Cardiac fibroblast (primary cell): ENCODE measurements at regions not wholly inside any gene's neighbourhood (a gene's known extent, or its start where the extent isn't known, plus 50 kb on each side); places are given as distances from the start of the nearest gene placed in this dataset.

Experiments
- DNase-seq, 2 donors: peaks; one replicate each; pipeline versions ENCODE4 v3.0.0 to v3.0.0-alpha.2; 2010; ENCODE audit warnings: low read depth in 2 of 2
- H3K4me3 ChIP-seq, 2 donors: replicated peaks in 1 of 2; 1 replicate in 1 of 2; 2 replicates in 1 of 2; pipeline ENCODE4 v1.5.1; 2011; ENCODE audit warnings: low read depth in 2 of 2, low read length in 2 of 2, mild to moderate bottlenecking in 2 of 2, moderate library complexity in 1 of 2
- CTCF ChIP-seq: IDR thresholded peaks from one replicate; pipeline ENCODE4 v1.5.1; 2011; ENCODE audit warnings: low read depth, mild to moderate bottlenecking, low read length, inconsistent platforms

- H3K4me3 ChIP-seq, result no peak overlapping the region
- DNase-seq, result no peak
- no peak for TF ChIP-seq CTCF
These were observed 1005.3 kb upstream of the EPHA7 start for GRCh38 chr6:94424692-94425091.

DNA sequence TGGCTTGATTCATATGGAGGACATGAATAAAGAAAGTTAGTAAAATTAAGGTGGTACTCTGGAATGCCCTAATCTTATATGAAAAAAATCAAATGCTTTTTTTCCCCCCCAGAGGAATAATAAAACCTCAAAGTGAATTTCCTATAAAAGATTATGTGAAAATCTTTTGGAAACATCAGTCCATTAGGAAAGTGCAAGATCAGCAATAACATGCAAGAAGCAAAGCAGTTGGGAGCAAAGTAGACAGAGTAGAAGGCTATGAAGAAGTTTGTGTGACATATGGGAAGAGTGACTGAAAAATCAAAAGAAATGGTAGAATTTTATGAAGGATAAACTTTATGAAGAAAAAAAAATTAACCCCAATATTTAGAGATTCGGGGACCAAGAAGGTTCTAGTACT, 998.0 kb upstream of the EPHA7 start:
- no peak for DNase-seq
- no peak overlapping the region for H3K4me3 ChIP-seq
- no peak for TF ChIP-seq CTCF

- TF ChIP-seq CTCF, result no peak
These were observed 994.7 kb upstream of the EPHA7 start for GRCh38 chr6:94414041-94414440.

GRCh38 chr6:94401311-94401710, 982.0 kb upstream of the EPHA7 start:
- no peak for TF ChIP-seq CTCF
- H3K4me3 ChIP-seq, result no peak overlapping the region
- no peak for DNase-seq

More at GRCh38 chr6:94414041-94414440, 994.7 kb upstream of the EPHA7 start:
- no peak overlapping the region for H3K4me3 ChIP-seq
- no peak for DNase-seq

DNA sequence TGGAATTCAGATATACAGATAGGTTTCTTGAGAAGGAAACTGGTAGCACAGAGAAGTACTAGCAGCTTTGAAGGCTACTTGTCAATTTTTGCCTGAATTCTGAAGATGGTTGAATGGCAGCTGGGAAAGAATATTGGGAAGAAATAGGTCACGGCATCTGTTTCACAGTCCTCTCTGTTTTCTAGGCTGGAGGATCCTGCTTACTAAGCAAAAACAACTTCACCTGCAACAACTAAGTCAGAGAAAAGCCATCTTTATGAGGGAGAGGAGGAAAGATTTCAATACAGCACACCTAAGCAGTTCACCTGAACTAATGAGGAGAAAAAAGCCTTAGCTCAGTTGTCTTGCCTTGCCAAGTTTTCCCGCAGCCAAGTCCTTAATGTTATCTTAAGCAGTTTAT, 975.5 kb upstream of the EPHA7 start:
- no peak for TF ChIP-seq CTCF
- no peak for DNase-seq
- H3K4me3 ChIP-seq, result no peak overlapping the region

GRCh38 chr6:94389218-94389617, 969.9 kb upstream of the EPHA7 start:
- no peak overlapping the region for H3K4me3 ChIP-seq
- no peak for DNase-seq
- TF ChIP-seq CTCF, result no peak

DNA sequence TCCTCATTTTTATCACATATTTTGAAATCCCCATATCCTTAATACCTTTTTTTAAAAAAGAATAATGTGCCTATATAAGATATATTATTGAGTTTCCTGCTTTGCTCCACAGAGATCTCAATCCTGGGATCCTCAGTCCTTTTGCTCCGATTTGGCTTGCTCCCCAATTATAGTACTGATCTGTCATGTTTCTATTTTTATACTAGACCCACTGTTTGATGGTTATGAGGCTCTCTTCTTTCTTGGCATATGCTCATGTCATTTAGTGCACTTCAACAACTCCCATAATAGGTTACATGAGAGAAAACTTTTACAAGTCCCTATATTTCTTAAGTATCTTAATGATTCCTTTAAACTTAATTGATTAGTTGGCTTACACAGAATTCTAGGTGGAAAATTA, 958.5 kb upstream of the EPHA7 start:
- no peak for DNase-seq
- no peak overlapping the region for H3K4me3 ChIP-seq

More for the DNA sequence above, 958.5 kb upstream of the EPHA7 start:
- TF ChIP-seq CTCF, result no peak
